Endothelial cell of umbilical vein (primary cell): ENCODE measurements at regions not wholly inside any gene's neighbourhood (a gene's known extent, or its start where the extent isn't known, plus 50 kb on each side); places are given as distances from the start of the nearest gene placed in this dataset.

Experiments
- BruUV-seq: library from RNA; stranded (reverse); fragments of 400-500 nt; replicated peaks from 2 replicates; lab custom pipeline; 2021; lab: Mats Ljungman, UMichigan
- CTCF ChIA-PET: fragments of 300-600, 350-600 bp; sonication (Branson Sonifier 250); formaldehyde crosslinking; loops from one replicate; lab custom pipeline; 2021; ENCODE audit warnings: antibody characterized with exemption, inconsistent platforms; lab: Charles Lee
- POLR2A ChIA-PET: fragments of 300-600, 350-600 bp; sonication (Branson Sonifier 250); formaldehyde crosslinking; loops from one replicate; lab custom pipeline; 2021; ENCODE audit warnings: antibody characterized with exemption, inconsistent platforms; lab: Charles Lee
- DNase-seq: peaks from one replicate; pipeline ENCODE4 v3.0.0-alpha.2; 2011; ENCODE audit warnings: low read depth, low spot score
- FAIRE-seq: peaks from 2 replicates; lab custom pipeline; 2011; peaks lifted over from hg19 to GRCh38; lab: Jason Lieb, UNC
- H2AFZ ChIP-seq: 2 replicates; pipeline ENCODE4 v1.6.0; 2012; ENCODE audit warnings: low read depth, low read length, control low read depth, inconsistent platforms
- H3K27ac ChIP-seq: 2 replicates; pipeline ENCODE4 v1.5.1; 2011; ENCODE audit warnings: low read depth, mild to moderate bottlenecking, control low read depth, low read length, moderate library complexity; ENCODE audit not compliant: insufficient read depth
- H3K27me3 ChIP-seq, 2 experiments: 2 replicates each; pipeline versions ENCODE4 v1.6.0 to v1.6.1; 2011; ENCODE audit warnings: low read length in 2 of 2, mixed read lengths in 1 of 2; ENCODE audit not compliant: control insufficient read depth in 2 of 2, insufficient read depth in 2 of 2
- H3K36me3 ChIP-seq, 2 experiments: 2 replicates in 1 of 2; 3 replicates in 1 of 2; pipeline ENCODE4 v1.5.1; 2011; ENCODE audit warnings: low read length in 2 of 2, mild to moderate bottlenecking in 1 of 2, moderate library complexity in 1 of 2; ENCODE audit not compliant: control insufficient read depth in 2 of 2, insufficient read depth in 2 of 2; ENCODE audit errors: extremely low read depth in 1 of 2
- H3K4me1 ChIP-seq: 3 replicates; pipeline ENCODE4 v1.5.1; 2011; ENCODE audit warnings: mild to moderate bottlenecking, low read length; ENCODE audit not compliant: control insufficient read depth, insufficient read depth; ENCODE audit errors: extremely low read depth
- H3K4me2 ChIP-seq: 2 replicates; pipeline ENCODE4 v1.6.1; 2011; ENCODE audit warnings: low read length, control low read depth, mixed read lengths; ENCODE audit not compliant: insufficient read depth
- H3K4me3 ChIP-seq, 3 experiments: fragments of 200-600 bp in 1 of 3; sonication (generic), shearing (Covaris generic) in 1 of 3; replicated peaks in 1 of 3; 2 replicates each; pipeline ENCODE4 v1.5.1; 2011 to 2016; ENCODE audit warnings: control low read depth in 3 of 3, low read length in 3 of 3, mild to moderate bottlenecking in 2 of 3, inconsistent platforms in 1 of 3, low read depth in 1 of 3, moderate library complexity in 1 of 3; ENCODE audit not compliant: insufficient read depth in 1 of 3
- H3K79me2 ChIP-seq: 2 replicates; pipeline ENCODE4 v1.6.0; 2012; ENCODE audit warnings: low read length, inconsistent platforms; ENCODE audit not compliant: control insufficient read depth, insufficient read depth
- H3K9ac ChIP-seq: replicated peaks from 2 replicates; pipeline ENCODE3; 2011; ENCODE audit warnings: low read length, control low read depth; ENCODE audit not compliant: insufficient read depth; ENCODE audit errors: extremely low read depth
- H3K9me1 ChIP-seq: replicated peaks from 3 replicates; pipeline ENCODE4 v1.6.0; 2011; ENCODE audit warnings: mild to moderate bottlenecking, low read length; ENCODE audit not compliant: control insufficient read depth, insufficient read depth; ENCODE audit errors: extremely low read depth
- H3K9me3 ChIP-seq: replicated peaks from 2 replicates; pipeline ENCODE4 v1.5.1; 2012; ENCODE audit warnings: low read length, inconsistent platforms; ENCODE audit not compliant: control insufficient read depth, insufficient read depth
- H4K20me1 ChIP-seq: replicated peaks from 2 replicates; pipeline ENCODE3; 2011; ENCODE audit warnings: mild to moderate bottlenecking, low read length; ENCODE audit not compliant: control insufficient read depth, insufficient read depth; ENCODE audit errors: extremely low read depth
- EZH2 ChIP-seq: IDR thresholded peaks from 2 replicates; pipeline ENCODE4 v1.6.1; 2012; ENCODE audit warnings: borderline replicate concordance, low read depth, mild to moderate bottlenecking, moderate library complexity, low read length, inconsistent platforms; ENCODE audit not compliant: severe bottlenecking
- FOS ChIP-seq: IDR thresholded peaks from 2 replicates; pipeline ENCODE4 v1.6.1; 2011; ENCODE audit warnings: mild to moderate bottlenecking, low read length, moderate library complexity, borderline replicate concordance; ENCODE audit not compliant: insufficient read depth
- GATA2 ChIP-seq: IDR thresholded peaks from 2 replicates; pipeline ENCODE4 v1.7.0; 2011; ENCODE audit warnings: low read depth, mild to moderate bottlenecking, moderate library complexity, mixed read lengths, low read length; ENCODE audit not compliant: insufficient read length, insufficient read depth
- JUN ChIP-seq: IDR thresholded peaks from 2 replicates; pipeline ENCODE4 v1.6.1; 2011; ENCODE audit warnings: borderline replicate concordance, low read depth; ENCODE audit not compliant: insufficient read length, insufficient read depth
- MYC ChIP-seq: IDR thresholded peaks from one replicate; pipeline ENCODE4 v1.6.1; 2011; ENCODE audit warnings: mild to moderate bottlenecking, low read depth, low read length
- POLR2A ChIP-seq: IDR thresholded peaks from 2 replicates; pipeline ENCODE4 v1.6.1; 2012; ENCODE audit warnings: low read depth, mild to moderate bottlenecking, control low read depth, low read length
- POLR2AphosphoS5 ChIP-seq: IDR thresholded peaks from 2 replicates; pipeline ENCODE4 v1.6.1; 2012; ENCODE audit warnings: low read depth, mild to moderate bottlenecking, control low read depth, low read length, moderate library complexity; ENCODE audit not compliant: insufficient read depth
- dilution Hi-C: fragments of 300-500 bp; cut with MboI; formaldehyde crosslinking; loops from one replicate; pipeline ENCODE4 v1.15.0; 2019; ENCODE audit warnings: low sequenced_read_pairs; ENCODE audit not compliant: extremely low pct_ligation_motif_present
- intact Hi-C: fragments of 100-400 bp; cut with micrococcal nuclease; formaldehyde crosslinking; loops from one replicate; pipeline ENCODE4 v1.10.0; 2022
- TF ChIP-seq, protein P1 (sequence below): IDR thresholded peaks from 2 replicates; pipeline ENCODE4 v1.6.1; 2011; ENCODE audit not compliant: insufficient read depth, insufficient read length
- TF ChIP-seq, protein P2 (sequence below), 2 donors: IDR thresholded peaks; 1 replicate in 1 of 2; 2 replicates in 1 of 2; pipeline ENCODE4 v1.5.1; 2011; ENCODE audit warnings: low read length in 2 of 2, mild to moderate bottlenecking in 2 of 2, moderate library complexity in 2 of 2, control low read depth in 1 of 2, inconsistent platforms in 1 of 2, low read depth in 1 of 2; ENCODE audit not compliant: insufficient read depth in 1 of 2; ENCODE audit errors: extremely low read depth in 1 of 2

DNA sequence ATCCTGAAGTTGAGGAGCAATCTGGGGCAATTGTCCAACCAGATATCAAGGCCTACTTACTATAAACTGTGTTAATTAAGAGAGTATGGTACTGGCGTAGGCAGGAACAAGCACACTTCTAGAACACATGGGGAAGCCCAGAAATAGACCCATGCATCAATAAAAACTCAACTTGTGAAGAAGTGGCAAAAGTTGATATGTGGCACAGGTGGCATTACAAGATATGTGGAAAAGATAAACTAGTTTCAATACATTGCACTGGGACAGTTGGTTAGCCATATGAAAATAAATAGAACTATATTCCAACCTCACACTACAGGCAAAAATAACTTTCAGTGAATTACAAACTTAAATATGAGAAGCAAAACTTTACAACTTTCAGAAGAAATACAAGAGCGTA, 828.7 kb upstream of the LRRN3 start:
- no peak for DNase-seq
- POLR2A ChIA-PET, result no interaction called here
- no peak overlapping the region for H3K4me2 ChIP-seq
- no peaks in the 10 kb centered on the region for H3K9me1 ChIP-seq
- no peaks in the 10 kb centered on the region for H4K20me1 ChIP-seq
- no peaks in the 10 kb centered on the region for H3K27me3 ChIP-seq
- no peaks in the 10 kb centered on the region for H3K36me3 ChIP-seq
- H3K4me3 ChIP-seq, result no peak overlapping the region
- no peak for FAIRE-seq
- no peak overlapping the region for H3K27ac ChIP-seq
- no peaks in the 10 kb centered on the region for H3K4me1 ChIP-seq
- no TSS peak for BruUV-seq
- H3K9ac ChIP-seq, result no peak overlapping the region
- CTCF ChIA-PET, result no interaction called here
- intact Hi-C loops (no loop called here), dilution Hi-C loops (no loop called here)
- no peaks in the 10 kb centered on the region for H3K9me3 ChIP-seq
- H3K79me2 ChIP-seq, result no peaks in the 10 kb centered on the region
- TF ChIP-seq, protein P1, sequence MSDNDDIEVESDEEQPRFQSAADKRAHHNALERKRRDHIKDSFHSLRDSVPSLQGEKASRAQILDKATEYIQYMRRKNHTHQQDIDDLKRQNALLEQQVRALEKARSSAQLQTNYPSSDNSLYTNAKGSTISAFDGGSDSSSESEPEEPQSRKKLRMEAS, result no peak
- TF ChIP-seq JUN (no peak), POLR2A (no peak), MYC (no peak), FOS (no peak), GATA2 (no peak), POLR2AphosphoS5 (no peak), EZH2 (no peak)
- TF ChIP-seq, protein P2, sequence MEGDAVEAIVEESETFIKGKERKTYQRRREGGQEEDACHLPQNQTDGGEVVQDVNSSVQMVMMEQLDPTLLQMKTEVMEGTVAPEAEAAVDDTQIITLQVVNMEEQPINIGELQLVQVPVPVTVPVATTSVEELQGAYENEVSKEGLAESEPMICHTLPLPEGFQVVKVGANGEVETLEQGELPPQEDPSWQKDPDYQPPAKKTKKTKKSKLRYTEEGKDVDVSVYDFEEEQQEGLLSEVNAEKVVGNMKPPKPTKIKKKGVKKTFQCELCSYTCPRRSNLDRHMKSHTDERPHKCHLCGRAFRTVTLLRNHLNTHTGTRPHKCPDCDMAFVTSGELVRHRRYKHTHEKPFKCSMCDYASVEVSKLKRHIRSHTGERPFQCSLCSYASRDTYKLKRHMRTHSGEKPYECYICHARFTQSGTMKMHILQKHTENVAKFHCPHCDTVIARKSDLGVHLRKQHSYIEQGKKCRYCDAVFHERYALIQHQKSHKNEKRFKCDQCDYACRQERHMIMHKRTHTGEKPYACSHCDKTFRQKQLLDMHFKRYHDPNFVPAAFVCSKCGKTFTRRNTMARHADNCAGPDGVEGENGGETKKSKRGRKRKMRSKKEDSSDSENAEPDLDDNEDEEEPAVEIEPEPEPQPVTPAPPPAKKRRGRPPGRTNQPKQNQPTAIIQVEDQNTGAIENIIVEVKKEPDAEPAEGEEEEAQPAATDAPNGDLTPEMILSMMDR (IDR thresholded peaks at IDR 0.05; ENCODE audit: extremely low read depth in 1 of 2, insufficient read depth in 1 of 2, low read depth in 1 of 2, low read length in 2 of 2), result no peak
- no peak overlapping the region for H2AFZ ChIP-seq
